Stomach (tissue), 4 donors: ENCODE measurements at regions not wholly inside any gene's neighbourhood (a gene's known extent, or its start where the extent isn't known, plus 50 kb on each side); places are given as distances from the start of the nearest gene placed in this dataset.

ENCODE experiments used
- EP300 ChIP-seq: sonication (generic); formaldehyde crosslinking; IDR thresholded peaks from one replicate; pipeline ENCODE4 v1.6.1; 2017; ENCODE audit warnings: antibody characterized with exemption
- POLR2A ChIP-seq, 4 donors: fragments of 450-650 bp; IDR thresholded peaks; one replicate each; pipeline ENCODE4 v1.6.1; 2016; ENCODE audit warnings: antibody characterized with exemption in 4 of 4, control low read depth in 2 of 4, mild to moderate bottlenecking in 1 of 4, moderate library complexity in 1 of 4
- TF ChIP-seq, protein P1 (sequence below), 7 experiments: fragments of 450-650 bp in 4 of 7; fragments of 200-600 bp in 3 of 7; sonication (generic) in 3 of 7; IDR thresholded peaks; one replicate each; pipeline ENCODE4 v1.5.1; 2016 to 2019; ENCODE audit warnings: antibody characterized with exemption in 7 of 7, control low read depth in 2 of 7, mild to moderate bottlenecking in 1 of 7

DNA sequence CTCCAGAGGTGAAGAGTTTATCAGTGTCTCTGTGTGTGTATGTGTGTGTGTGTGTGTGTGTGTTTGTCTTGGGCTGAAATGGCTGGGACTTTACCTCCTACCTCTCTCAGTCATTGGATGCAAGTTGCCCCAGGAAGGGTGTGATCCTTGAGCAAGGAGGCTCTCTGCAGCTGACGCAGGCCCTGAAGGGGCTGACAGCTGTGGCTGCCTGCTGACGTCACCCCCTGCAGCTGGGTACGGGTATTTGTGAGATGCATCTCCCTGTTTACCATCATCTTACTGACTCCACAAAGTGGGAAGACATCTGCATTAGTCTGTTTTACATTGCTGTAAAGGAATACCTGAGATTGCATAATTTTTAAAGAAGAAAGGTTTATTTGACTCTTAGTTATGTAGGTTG is 631.5 kb upstream of the RBFOX1 start:
- TF ChIP-seq, protein P1, sequence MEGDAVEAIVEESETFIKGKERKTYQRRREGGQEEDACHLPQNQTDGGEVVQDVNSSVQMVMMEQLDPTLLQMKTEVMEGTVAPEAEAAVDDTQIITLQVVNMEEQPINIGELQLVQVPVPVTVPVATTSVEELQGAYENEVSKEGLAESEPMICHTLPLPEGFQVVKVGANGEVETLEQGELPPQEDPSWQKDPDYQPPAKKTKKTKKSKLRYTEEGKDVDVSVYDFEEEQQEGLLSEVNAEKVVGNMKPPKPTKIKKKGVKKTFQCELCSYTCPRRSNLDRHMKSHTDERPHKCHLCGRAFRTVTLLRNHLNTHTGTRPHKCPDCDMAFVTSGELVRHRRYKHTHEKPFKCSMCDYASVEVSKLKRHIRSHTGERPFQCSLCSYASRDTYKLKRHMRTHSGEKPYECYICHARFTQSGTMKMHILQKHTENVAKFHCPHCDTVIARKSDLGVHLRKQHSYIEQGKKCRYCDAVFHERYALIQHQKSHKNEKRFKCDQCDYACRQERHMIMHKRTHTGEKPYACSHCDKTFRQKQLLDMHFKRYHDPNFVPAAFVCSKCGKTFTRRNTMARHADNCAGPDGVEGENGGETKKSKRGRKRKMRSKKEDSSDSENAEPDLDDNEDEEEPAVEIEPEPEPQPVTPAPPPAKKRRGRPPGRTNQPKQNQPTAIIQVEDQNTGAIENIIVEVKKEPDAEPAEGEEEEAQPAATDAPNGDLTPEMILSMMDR (IDR thresholded peaks at IDR 0.05) = no peak
- TF ChIP-seq POLR2A (IDR thresholded peaks at IDR 0.05) (no peak), EP300 (no peak)
